ENCODE measurements at regions not wholly inside any gene's neighbourhood (a gene's known extent, or its start where the extent isn't known, plus 50 kb on each side); places are given as distances from the start of the nearest gene placed in this dataset.

GRCh38 chr14:82546401-82546800 lies 1012.7 kb upstream of the SEL1L start:
- no peak for TF ChIP-seq CTCF (IDR thresholded peaks at IDR 0.05; ENCODE audit: insufficient read depth, low read length, poor library complexity, severe bottlenecking)
- Histone ChIP-seq H3K27me3 (replicated peaks; ENCODE audit: control insufficient read depth, insufficient read depth, low read length) (no peaks in the 10 kb centered on the region), H3K4me3 (replicated peaks; ENCODE audit: low read depth, low read length) (no peak overlapping the region), H3K36me3 (ENCODE audit: control insufficient read depth, insufficient read depth, low read length) (no peaks in the 10 kb centered on the region)
- DNase-seq (ENCODE audit: extremely low read depth, insufficient read length), result no peak

- no peaks in the 10 kb centered on the region for H3K36me3 ChIP-seq (ENCODE audit: control insufficient read depth, insufficient read depth, low read length)
- no peaks in the 10 kb centered on the region for H3K27me3 ChIP-seq (replicated peaks; ENCODE audit: control insufficient read depth, insufficient read depth, low read length)
- no peak for DNase-seq (ENCODE audit: extremely low read depth, insufficient read length)
- TF ChIP-seq CTCF (IDR thresholded peaks at IDR 0.05; ENCODE audit: insufficient read depth, low read length, poor library complexity, severe bottlenecking), result no peak
- H3K4me3 ChIP-seq (replicated peaks; ENCODE audit: low read depth, low read length), result no peak overlapping the region
Observed at GRCh38 chr14:82549306-82549990, 1015.8 kb upstream of the SEL1L start.

GRCh38 chr14:82562881-82563280 lies 1029.2 kb upstream of the SEL1L start:
- Histone ChIP-seq H3K4me3 (replicated peaks; ENCODE audit: low read depth, low read length) (no peak overlapping the region), H3K36me3 (ENCODE audit: control insufficient read depth, insufficient read depth, low read length) (no peaks in the 10 kb centered on the region), H3K27me3 (replicated peaks; ENCODE audit: control insufficient read depth, insufficient read depth, low read length) (no peaks in the 10 kb centered on the region)
- no peak for DNase-seq (ENCODE audit: extremely low read depth, insufficient read length)
- TF ChIP-seq CTCF (IDR thresholded peaks at IDR 0.05; ENCODE audit: insufficient read depth, low read length, poor library complexity, severe bottlenecking), result no peak

GRCh38 chr14:82565825-82566224 lies 1032.2 kb upstream of the SEL1L start:
- Histone ChIP-seq H3K27me3 (replicated peaks; ENCODE audit: control insufficient read depth, insufficient read depth, low read length) (no peaks in the 10 kb centered on the region), H3K36me3 (ENCODE audit: control insufficient read depth, insufficient read depth, low read length) (no peaks in the 10 kb centered on the region), H3K4me3 (replicated peaks; ENCODE audit: low read depth, low read length) (no peak overlapping the region)
- no peak for DNase-seq (ENCODE audit: extremely low read depth, insufficient read length)
- TF ChIP-seq CTCF (IDR thresholded peaks at IDR 0.05; ENCODE audit: insufficient read depth, low read length, poor library complexity, severe bottlenecking), result no peak

- Histone ChIP-seq H3K36me3 (ENCODE audit: control insufficient read depth, insufficient read depth, low read length) (no peaks in the 10 kb centered on the region), H3K27me3 (replicated peaks; ENCODE audit: control insufficient read depth, insufficient read depth, low read length) (no peaks in the 10 kb centered on the region), H3K4me3 (replicated peaks; ENCODE audit: low read depth, low read length) (no peak overlapping the region)
- DNase-seq (ENCODE audit: extremely low read depth, insufficient read length), result no peak
- no peak for TF ChIP-seq CTCF (IDR thresholded peaks at IDR 0.05; ENCODE audit: insufficient read depth, low read length, poor library complexity, severe bottlenecking)
Observed at GRCh38 chr14:82587226-82587625, 1053.6 kb upstream of the SEL1L start.

GRCh38 chr14:82595466-82595865 lies 1061.8 kb upstream of the SEL1L start:
- no peaks in the 10 kb centered on the region for H3K36me3 ChIP-seq (ENCODE audit: control insufficient read depth, insufficient read depth, low read length)
- no peak overlapping the region for H3K4me3 ChIP-seq (replicated peaks; ENCODE audit: low read depth, low read length)
- DNase-seq (ENCODE audit: extremely low read depth, insufficient read length), result no peak
- H3K27me3 ChIP-seq (replicated peaks; ENCODE audit: control insufficient read depth, insufficient read depth, low read length), result no peaks in the 10 kb centered on the region
- TF ChIP-seq CTCF (IDR thresholded peaks at IDR 0.05; ENCODE audit: insufficient read depth, low read length, poor library complexity, severe bottlenecking), result no peak
